H1 (cell line): ENCODE measurements at regions not wholly inside any gene's neighbourhood (a gene's known extent, or its start where the extent isn't known, plus 50 kb on each side); places are given as distances from the start of the nearest gene placed in this dataset.

Experiments used
- CTCF ChIA-PET: fragments of 300-600 bp; sonication (Branson Sonifier 250); formaldehyde crosslinking; loops from one replicate; lab custom pipeline; 2021; ENCODE audit not compliant: partially characterized antibody; lab: Charles Lee
- POLR2A ChIA-PET: fragments of 300-600 bp; sonication (Branson Sonifier 250); formaldehyde crosslinking; loops from one replicate; lab custom pipeline; 2021; ENCODE audit warnings: inconsistent platforms; ENCODE audit not compliant: partially characterized antibody; lab: Charles Lee
- DNase-seq, 2 experiments: peaks; one replicate each; pipeline versions ENCODE4 v3.0.0 to v3.0.0-alpha.2; 2010 to 2022; ENCODE audit warnings: low spot score in 2 of 2, low read depth in 1 of 2, mixed read lengths in 1 of 2
- FAIRE-seq: peaks from 2 replicates; lab custom pipeline; 2011; peaks lifted over from hg19 to GRCh38; lab: Jason Lieb, UNC
- H2AFZ ChIP-seq: 2 replicates; pipeline ENCODE4 v1.8.1; 2012; ENCODE audit warnings: low read length, inconsistent platforms
- H2AK5ac ChIP-seq: 2 replicates; pipeline ENCODE4 v1.6.1; 2013; ENCODE audit warnings: low read depth, low read length
- H2BK120ac ChIP-seq: replicated peaks from 2 replicates; pipeline ENCODE3; 2013; ENCODE audit warnings: low read depth, low read length, inconsistent platforms
- H2BK12ac ChIP-seq: 2 replicates; pipeline ENCODE4 v1.6.1; 2013; ENCODE audit warnings: low read depth, low read length
- H2BK15ac ChIP-seq: 2 replicates; pipeline ENCODE4 v1.6.1; 2013; ENCODE audit warnings: low read length
- H2BK20ac ChIP-seq: 2 replicates; pipeline ENCODE4 v1.6.1; 2013; ENCODE audit warnings: low read length
- H2BK5ac ChIP-seq: 2 replicates; pipeline ENCODE4 v1.6.1; 2013; ENCODE audit warnings: low read depth, low read length
- H3K14ac ChIP-seq: 2 replicates; pipeline ENCODE4 v1.6.1; 2013; ENCODE audit warnings: inconsistent platforms; ENCODE audit not compliant: insufficient read length
- H3K18ac ChIP-seq: 2 replicates; pipeline ENCODE4 v1.6.1; 2013; ENCODE audit warnings: low read length; ENCODE audit errors: extremely low read depth
- H3K23ac ChIP-seq: 2 replicates; pipeline ENCODE4 v1.6.1; 2013; ENCODE audit warnings: inconsistent platforms; ENCODE audit not compliant: insufficient read length
- H3K23me2 ChIP-seq: 2 replicates; pipeline ENCODE4 v1.6.1; 2013; ENCODE audit warnings: low read depth, low read length
- H3K27ac ChIP-seq: 2 replicates; pipeline ENCODE4 v1.6.1; 2011; ENCODE audit warnings: low read depth, low read length, inconsistent platforms
- H3K27me3 ChIP-seq, 4 experiments: replicated peaks in 1 of 4; 1 replicate in 1 of 4; 2 replicates in 3 of 4; pipeline versions ENCODE4 v1.6.1 to v1.8.1; 2011 to 2013; ENCODE audit warnings: low read length in 3 of 4, mild to moderate bottlenecking in 3 of 4, inconsistent platforms in 2 of 4, mixed read lengths in 2 of 4, moderate library complexity in 1 of 4; ENCODE audit not compliant: control insufficient read depth in 3 of 4, insufficient read depth in 3 of 4; ENCODE audit errors: extremely low read depth in 1 of 4
- H3K36me3 ChIP-seq, 4 experiments: 2 replicates each; pipeline versions ENCODE4 v1.6.1 to v1.8.1; 2011 to 2013; ENCODE audit warnings: mild to moderate bottlenecking in 4 of 4, low read length in 3 of 4, moderate library complexity in 2 of 4, control low read depth in 1 of 4, inconsistent platforms in 1 of 4; ENCODE audit not compliant: insufficient read depth in 4 of 4, control insufficient read depth in 2 of 4
- H3K4ac ChIP-seq: replicated peaks from 2 replicates; pipeline ENCODE3; 2013; ENCODE audit warnings: low read length, low read depth, mixed read lengths, inconsistent platforms; ENCODE audit not compliant: insufficient read length
- H3K4me1 ChIP-seq, 4 experiments: replicated peaks in 1 of 4; 1 replicate in 1 of 4; 2 replicates in 3 of 4; pipeline versions ENCODE4 v1.6.1 to v1.8.1; 2011 to 2013; ENCODE audit warnings: low read length in 3 of 4, inconsistent platforms in 2 of 4, mixed read lengths in 1 of 4; ENCODE audit not compliant: insufficient read depth in 4 of 4, control insufficient read depth in 3 of 4
- H3K4me2 ChIP-seq, 2 experiments: 2 replicates each; pipeline versions ENCODE4 v1.6.1 to v1.8.1; 2011 to 2013; ENCODE audit warnings: low read depth in 2 of 2, low read length in 2 of 2, control low read depth in 1 of 2, inconsistent platforms in 1 of 2, mild to moderate bottlenecking in 1 of 2; ENCODE audit not compliant: insufficient read depth in 1 of 2
- H3K4me3 ChIP-seq, 4 experiments: fragments of 200-600, 300-600 bp in 1 of 4; sonication (generic), shearing (Covaris generic), sonication (Bioruptor Twin) in 1 of 4; 2 replicates each; pipeline versions ENCODE4 v1.5.1 to v1.8.1; 2011 to 2016; ENCODE audit warnings: low read length in 4 of 4, low read depth in 3 of 4, control low read depth in 2 of 4, inconsistent platforms in 2 of 4, mild to moderate bottlenecking in 2 of 4, mixed read lengths in 1 of 4, moderate library complexity in 1 of 4; ENCODE audit not compliant: insufficient read depth in 2 of 4; ENCODE audit errors: extremely low read depth in 1 of 4
- H3K56ac ChIP-seq: replicated peaks from 2 replicates; pipeline ENCODE3; 2013; ENCODE audit warnings: low read depth, mild to moderate bottlenecking, mixed read lengths, low read length, inconsistent platforms; ENCODE audit not compliant: insufficient read length
- H3K79me1 ChIP-seq: 2 replicates; pipeline ENCODE4 v1.6.1; 2013; ENCODE audit warnings: low read depth, low read length, control low read depth
- H3K79me2 ChIP-seq, 2 experiments: 2 replicates each; pipeline versions ENCODE4 v1.6.1 to v1.8.1; 2012 to 2013; ENCODE audit warnings: low read length in 2 of 2, mild to moderate bottlenecking in 2 of 2, inconsistent platforms in 1 of 2; ENCODE audit not compliant: insufficient read depth in 2 of 2, control insufficient read depth in 1 of 2
- H3K9ac ChIP-seq, 4 experiments: replicated peaks in 1 of 4; 1 replicate in 1 of 4; 2 replicates in 3 of 4; pipeline versions ENCODE4 v1.6.1 to v1.8.1; 2011 to 2013; ENCODE audit warnings: low read depth in 3 of 4, low read length in 3 of 4, control low read depth in 2 of 4, mild to moderate bottlenecking in 2 of 4, moderate library complexity in 2 of 4, inconsistent platforms in 1 of 4; ENCODE audit errors: extremely low read depth in 1 of 4
- H3K9me3 ChIP-seq, 2 experiments: 2 replicates each; pipeline versions ENCODE4 v1.6.1 to v1.8.1; 2012 to 2013; ENCODE audit warnings: mild to moderate bottlenecking in 2 of 2, moderate library complexity in 2 of 2, control low read depth in 1 of 2, inconsistent platforms in 1 of 2, low read depth in 1 of 2, low read length in 1 of 2, mixed read lengths in 1 of 2; ENCODE audit not compliant: insufficient read depth in 2 of 2
- H4K20me1 ChIP-seq, 2 experiments: replicated peaks in 1 of 2; 2 replicates each; pipeline versions ENCODE3 to v1.8.1; 2011 to 2013; ENCODE audit warnings: inconsistent platforms in 2 of 2, low read length in 2 of 2, mild to moderate bottlenecking in 1 of 2; ENCODE audit not compliant: insufficient read depth in 2 of 2, control insufficient read depth in 1 of 2
- H4K5ac ChIP-seq: 2 replicates; pipeline ENCODE4 v1.6.1; 2013; ENCODE audit warnings: low read length, low read depth, mixed read lengths, inconsistent platforms; ENCODE audit not compliant: insufficient read length
- H4K8ac ChIP-seq: 2 replicates; pipeline ENCODE4 v1.8.0; 2013; ENCODE audit warnings: mild to moderate bottlenecking, moderate library complexity, low read length, inconsistent platforms; ENCODE audit not compliant: insufficient read depth; ENCODE audit errors: extremely low read depth
- H4K91ac ChIP-seq: replicated peaks from 2 replicates; pipeline ENCODE3; 2013; ENCODE audit warnings: low read length, mixed read lengths, inconsistent platforms; ENCODE audit not compliant: insufficient read length
- CREB1 ChIP-seq: IDR thresholded peaks from 2 replicates; pipeline ENCODE4 v1.6.1; 2012; ENCODE audit warnings: inconsistent platforms
- SIN3A ChIP-seq, 2 experiments: IDR thresholded peaks in 1 of 2; conservative IDR thresholded peaks in 1 of 2; 2 replicates each; pipeline ENCODE4 v1.6.1; 2011 to 2012; ENCODE audit warnings: low read length in 2 of 2, improper control_type of control experiment in 1 of 2, low read depth in 1 of 2, mild to moderate bottlenecking in 1 of 2
- WGBS, 2 experiments: shearing (Covaris generic) in 1 of 2; methylation state at CpG; one replicate each; pipeline versions ENCODE4 v1.1.6 to v1.1.7; 2013 to 2015; ENCODE audit warnings: low lambda C conversion rate in 2 of 2, mixed read lengths in 2 of 2, inconsistent platforms in 1 of 2, low coverage in 1 of 2, missing lambda C conversion rate in 1 of 2; ENCODE audit not compliant: insufficient replicate concordance in 2 of 2, insufficient coverage in 1 of 2, insufficient read length in 1 of 2; ENCODE audit errors: extremely low coverage in 1 of 2, missing lambda C conversion rate in 1 of 2; 5-methylcytosine and 5-hydroxymethylcytosine counted together

DNA sequence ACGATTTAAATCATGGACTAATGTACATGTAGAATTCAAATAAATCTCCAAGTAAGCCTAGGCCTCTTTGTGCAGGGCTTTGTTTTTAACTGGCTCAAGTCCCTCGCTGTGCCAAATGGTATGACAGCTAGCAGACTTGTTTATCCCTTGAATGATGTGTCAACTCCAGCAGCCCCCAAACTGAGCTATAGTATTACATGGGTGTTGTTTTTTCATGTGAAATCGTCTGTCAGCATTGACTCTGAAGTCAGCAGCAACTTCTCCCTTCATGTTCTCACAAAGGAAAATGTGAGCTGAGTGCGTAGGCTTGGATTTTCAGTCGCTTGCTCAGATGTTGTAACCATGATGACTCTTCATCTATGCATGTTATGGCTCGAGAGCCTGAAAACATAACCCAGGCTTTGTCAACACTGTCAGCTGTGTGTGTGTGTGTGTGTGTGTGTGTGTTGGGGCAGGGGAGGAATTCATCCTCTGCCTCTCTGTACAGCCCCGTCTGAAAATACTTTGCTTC is 73.3 kb downstream of the PTHLH start:
- Histone ChIP-seq H2BK5ac (no peak overlapping the region), H3K4ac (no peak overlapping the region), H3K79me1 (no peaks in the 10 kb centered on the region), H3K23ac (no peak overlapping the region), H3K27me3 (no peaks in the 10 kb centered on the region), H2BK15ac (no peak overlapping the region), H3K14ac (no peak overlapping the region), H4K8ac (no peak overlapping the region), H3K4me3 (no peak overlapping the region), H3K36me3 (no peaks in the 10 kb centered on the region), H4K91ac (no peak overlapping the region), H3K4me1 (no peaks in the 10 kb centered on the region; a peak in 1 of 7 replicates), H4K20me1 (no peaks in the 10 kb centered on the region), H3K18ac (no peak overlapping the region), H3K79me2 (no peaks in the 10 kb centered on the region), H3K27ac (no peak overlapping the region), H2BK120ac (no peak overlapping the region), H2BK12ac (no peak overlapping the region), H2AK5ac (no peak overlapping the region), H4K5ac (no peak overlapping the region), H3K4me2 (no peak overlapping the region), H3K9me3 (no peaks in the 10 kb centered on the region), H3K56ac (no peak overlapping the region), H3K9ac (no peak overlapping the region), H3K23me2 (no peaks in the 10 kb centered on the region), H2BK20ac (no peak overlapping the region), H2AFZ (no peak overlapping the region; the same call in 1 of the 2 replicates)
- FAIRE-seq (no peak), DNase-seq (no peak)
- ChIA-PET CTCF (no interaction called here), POLR2A (no interaction called here)
- TF ChIP-seq CREB1 (no peak), SIN3A (conservative IDR thresholded peaks at IDR 0.05 in 1 of 2, IDR thresholded peaks at IDR 0.05 in 1 of 2; ENCODE audit: low read depth in 1 of 2, low read length in 2 of 2) (no peak)
- WGBS, 2 experiments: 87% methylated on average over 7 of the region's 7 CpGs; no CpG with 5 or more reads in 1 of the 2 experiments
